Type B pancreatic cell (in vitro differentiated cells): ENCODE measurements at regions not wholly inside any gene's neighbourhood (a gene's known extent, or its start where the extent isn't known, plus 50 kb on each side); places are given as distances from the start of the nearest gene placed in this dataset.

Source experiments
- DNase-seq: peaks from one replicate; pipeline ENCODE4 v3.0.0; 2021; ENCODE audit warnings: mixed read lengths; ENCODE audit not compliant: unreplicated experiment; ENCODE audit errors: extremely low spot score
- H3K27ac Mint-ChIP-seq: 2 replicates; pipeline ENCODE4 v1.8.0; 2021; ENCODE audit warnings: mild to moderate bottlenecking, mixed read lengths
- H3K27me3 Mint-ChIP-seq: 2 replicates; pipeline ENCODE4 v1.8.0; 2021; ENCODE audit warnings: mixed read lengths
- H3K36me3 Mint-ChIP-seq: 2 replicates; pipeline ENCODE4 v1.8.0; 2021; ENCODE audit warnings: mixed read lengths
- H3K4me1 Mint-ChIP-seq: one replicate; pipeline ENCODE4 v1.8.0; 2021; ENCODE audit warnings: mixed read lengths; ENCODE audit not compliant: unreplicated experiment
- H3K4me3 Mint-ChIP-seq: 2 replicates; pipeline ENCODE4 v1.8.0; 2021; ENCODE audit warnings: mild to moderate bottlenecking, mixed read lengths
- H3K9me3 Mint-ChIP-seq: 2 replicates; pipeline ENCODE4 v1.8.0; 2021; ENCODE audit warnings: mixed read lengths
- TF ChIP-seq, protein P1 (sequence below): fragments of 200-600 bp; sonication (generic); conservative IDR thresholded peaks from 2 replicates; pipeline ENCODE4 v1.5.0; 2021; ENCODE audit warnings: antibody characterized with exemption, mild to moderate bottlenecking

DNA sequence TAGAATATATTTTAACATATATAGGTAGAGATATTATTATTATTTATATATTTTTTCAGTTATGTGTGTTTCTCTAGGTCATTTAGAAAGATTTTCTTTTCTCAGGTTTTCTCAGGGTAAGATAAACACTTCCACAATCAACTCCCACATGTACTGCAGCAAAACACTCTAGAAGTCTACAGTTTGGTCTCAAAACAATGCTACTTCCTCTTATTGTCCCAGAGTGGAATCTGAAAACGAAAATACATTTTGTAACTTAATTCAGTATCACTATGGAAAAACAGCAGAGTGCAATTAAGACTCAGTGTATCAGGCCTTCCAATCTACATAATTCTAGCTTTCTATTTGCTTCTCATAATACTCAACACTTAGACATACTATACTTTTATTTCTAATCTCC is 190.1 kb upstream of the SLC35G4 start:
- TF ChIP-seq, protein P1, sequence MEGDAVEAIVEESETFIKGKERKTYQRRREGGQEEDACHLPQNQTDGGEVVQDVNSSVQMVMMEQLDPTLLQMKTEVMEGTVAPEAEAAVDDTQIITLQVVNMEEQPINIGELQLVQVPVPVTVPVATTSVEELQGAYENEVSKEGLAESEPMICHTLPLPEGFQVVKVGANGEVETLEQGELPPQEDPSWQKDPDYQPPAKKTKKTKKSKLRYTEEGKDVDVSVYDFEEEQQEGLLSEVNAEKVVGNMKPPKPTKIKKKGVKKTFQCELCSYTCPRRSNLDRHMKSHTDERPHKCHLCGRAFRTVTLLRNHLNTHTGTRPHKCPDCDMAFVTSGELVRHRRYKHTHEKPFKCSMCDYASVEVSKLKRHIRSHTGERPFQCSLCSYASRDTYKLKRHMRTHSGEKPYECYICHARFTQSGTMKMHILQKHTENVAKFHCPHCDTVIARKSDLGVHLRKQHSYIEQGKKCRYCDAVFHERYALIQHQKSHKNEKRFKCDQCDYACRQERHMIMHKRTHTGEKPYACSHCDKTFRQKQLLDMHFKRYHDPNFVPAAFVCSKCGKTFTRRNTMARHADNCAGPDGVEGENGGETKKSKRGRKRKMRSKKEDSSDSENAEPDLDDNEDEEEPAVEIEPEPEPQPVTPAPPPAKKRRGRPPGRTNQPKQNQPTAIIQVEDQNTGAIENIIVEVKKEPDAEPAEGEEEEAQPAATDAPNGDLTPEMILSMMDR: no peak
- no peak overlapping the region for H3K27ac Mint-ChIP-seq
- no peak for DNase-seq
- no peaks in the 10 kb centered on the region for H3K27me3 Mint-ChIP-seq
- H3K36me3 Mint-ChIP-seq: no peaks in the 10 kb centered on the region
- H3K4me3 Mint-ChIP-seq: no peak overlapping the region
- no peaks in the 10 kb centered on the region for H3K4me1 Mint-ChIP-seq
- peaks cover 8% of the 10 kb centered on the region for H3K9me3 Mint-ChIP-seq

GRCh38 chr18:11412811-11413210 is 196.6 kb upstream of the SLC35G4 start:
- no peak for DNase-seq
- TF ChIP-seq, protein P1: no peak
- Mint-ChIP-seq H3K27ac (no peak overlapping the region), H3K4me1 (no peaks in the 10 kb centered on the region), H3K27me3 (no peaks in the 10 kb centered on the region), H3K4me3 (no peak overlapping the region), H3K36me3 (no peaks in the 10 kb centered on the region), H3K9me3 (no peaks in the 10 kb centered on the region)

- no peak for DNase-seq
- Mint-ChIP-seq H3K4me1 (no peaks in the 10 kb centered on the region), H3K4me3 (no peak overlapping the region), H3K36me3 (no peaks in the 10 kb centered on the region), H3K9me3 (no peaks in the 10 kb centered on the region), H3K27ac (no peak overlapping the region), H3K27me3 (no peaks in the 10 kb centered on the region)
- TF ChIP-seq, protein P1: no peak
Observed at GRCh38 chr18:11411048-11411447, 198.3 kb upstream of the SLC35G4 start.

DNA sequence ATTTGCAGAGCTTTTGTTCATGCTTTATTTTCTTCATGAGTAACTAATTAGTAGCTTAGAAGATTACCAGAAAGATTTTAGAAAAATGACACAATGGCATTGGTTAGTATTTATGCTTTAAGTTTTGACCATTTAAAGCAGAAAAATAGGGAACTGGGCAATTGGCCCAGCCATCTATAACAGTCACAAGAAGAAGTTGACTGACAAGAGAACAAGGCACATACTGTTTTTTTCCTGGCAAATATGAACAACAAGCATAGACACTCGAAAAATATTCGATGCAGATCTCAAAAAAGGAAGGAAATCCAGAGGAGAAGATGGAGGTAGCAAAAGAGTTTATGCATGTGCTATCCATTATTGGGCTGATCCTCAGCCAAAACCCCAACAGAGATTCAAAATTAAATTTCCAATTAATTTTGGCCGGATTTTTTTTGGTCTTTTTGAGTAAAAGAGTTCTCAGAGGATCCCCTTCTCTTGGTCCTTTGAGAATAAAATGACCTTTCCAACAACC is 200.8 kb upstream of the SLC35G4 start:
- H3K9me3 Mint-ChIP-seq: no peaks in the 10 kb centered on the region
- H3K27me3 Mint-ChIP-seq: no peaks in the 10 kb centered on the region
- TF ChIP-seq, protein P1: no peak
- no peak overlapping the region for H3K4me3 Mint-ChIP-seq
- no peaks in the 10 kb centered on the region for H3K36me3 Mint-ChIP-seq
- no peaks in the 10 kb centered on the region for H3K4me1 Mint-ChIP-seq
- H3K27ac Mint-ChIP-seq: no peak overlapping the region
- DNase-seq: no peak

- TF ChIP-seq, protein P1: no peak
- Mint-ChIP-seq H3K4me3 (no peak overlapping the region), H3K27me3 (no peaks in the 10 kb centered on the region), H3K36me3 (no peaks in the 10 kb centered on the region), H3K4me1 (no peaks in the 10 kb centered on the region), H3K27ac (no peak overlapping the region), H3K9me3 (no peaks in the 10 kb centered on the region)
- DNase-seq: no peak
Observed at GRCh38 chr18:11407940-11408339, 201.5 kb upstream of the SLC35G4 start.

GRCh38 chr18:11405804-11406203 is 203.6 kb upstream of the SLC35G4 start:
- no peak for DNase-seq
- Mint-ChIP-seq H3K4me3 (no peak overlapping the region), H3K27ac (no peak overlapping the region), H3K27me3 (no peaks in the 10 kb centered on the region), H3K9me3 (no peaks in the 10 kb centered on the region), H3K36me3 (no peaks in the 10 kb centered on the region), H3K4me1 (no peaks in the 10 kb centered on the region)
- TF ChIP-seq, protein P1: no peak
